HUES6 (cell line): ENCODE measurements at regions not wholly inside any gene's neighbourhood (a gene's known extent, or its start where the extent isn't known, plus 50 kb on each side); places are given as distances from the start of the nearest gene placed in this dataset.
"Not testable (repeated sequence)": the region's sequence is repeated elsewhere in the genome, so short reads cannot be mapped to it uniquely, and the experiment has no call there.

ENCODE experiments used
- H3K27ac ChIP-seq: 2 replicates; pipeline ENCODE4 v1.7.0; 2013; ENCODE audit warnings: low read depth, mild to moderate bottlenecking, low read length, inconsistent platforms
- H3K27me3 ChIP-seq: 2 replicates; pipeline ENCODE4 v1.6.1; 2013; ENCODE audit warnings: low read length; ENCODE audit not compliant: control insufficient read depth, insufficient read depth
- H3K36me3 ChIP-seq: 2 replicates; pipeline ENCODE4 v1.6.1; 2013; ENCODE audit warnings: low read length; ENCODE audit not compliant: control insufficient read depth, insufficient read depth
- H3K4me1 ChIP-seq: 2 replicates; pipeline ENCODE4 v1.6.1; 2013; ENCODE audit warnings: low read length; ENCODE audit not compliant: control insufficient read depth, insufficient read depth
- H3K4me3 ChIP-seq: 2 replicates; pipeline ENCODE4 v1.5.1; 2013; ENCODE audit warnings: low read depth, low read length
- H3K9ac ChIP-seq: one replicate; pipeline ENCODE4 v1.6.1; 2013; ENCODE audit warnings: mild to moderate bottlenecking, low read length
- H3K9me3 ChIP-seq: 2 replicates; pipeline ENCODE4 v1.6.1; 2013; ENCODE audit warnings: low read depth, low read length; ENCODE audit not compliant: control insufficient read depth, insufficient read depth

DNA sequence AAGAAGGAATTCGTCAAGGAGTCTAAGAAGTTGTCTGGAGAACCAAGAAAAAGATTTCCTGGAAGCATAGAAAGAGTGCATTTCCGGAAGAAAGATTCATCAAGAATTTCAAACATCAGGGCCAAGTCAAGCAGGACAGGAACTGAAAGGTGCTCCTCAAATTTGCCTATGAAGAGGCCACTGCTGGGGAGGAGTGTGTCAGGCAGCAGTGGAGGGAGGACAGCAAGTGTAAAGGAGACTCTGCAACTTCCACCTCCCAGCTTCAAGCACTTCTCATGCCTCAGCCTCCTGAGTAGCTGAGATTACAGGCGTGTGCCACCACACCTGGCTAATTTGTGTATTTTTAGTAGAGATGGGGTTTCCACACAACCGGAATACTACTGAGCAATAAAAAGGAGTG lies 105.8 kb upstream of the PLEKHM1 start:
- H3K4me1 ChIP-seq, H3K9me3 ChIP-seq, H3K9ac ChIP-seq, H3K27me3 ChIP-seq, H3K36me3 ChIP-seq, H3K4me3 ChIP-seq, H3K27ac ChIP-seq: not testable (repeated sequence)

DNA sequence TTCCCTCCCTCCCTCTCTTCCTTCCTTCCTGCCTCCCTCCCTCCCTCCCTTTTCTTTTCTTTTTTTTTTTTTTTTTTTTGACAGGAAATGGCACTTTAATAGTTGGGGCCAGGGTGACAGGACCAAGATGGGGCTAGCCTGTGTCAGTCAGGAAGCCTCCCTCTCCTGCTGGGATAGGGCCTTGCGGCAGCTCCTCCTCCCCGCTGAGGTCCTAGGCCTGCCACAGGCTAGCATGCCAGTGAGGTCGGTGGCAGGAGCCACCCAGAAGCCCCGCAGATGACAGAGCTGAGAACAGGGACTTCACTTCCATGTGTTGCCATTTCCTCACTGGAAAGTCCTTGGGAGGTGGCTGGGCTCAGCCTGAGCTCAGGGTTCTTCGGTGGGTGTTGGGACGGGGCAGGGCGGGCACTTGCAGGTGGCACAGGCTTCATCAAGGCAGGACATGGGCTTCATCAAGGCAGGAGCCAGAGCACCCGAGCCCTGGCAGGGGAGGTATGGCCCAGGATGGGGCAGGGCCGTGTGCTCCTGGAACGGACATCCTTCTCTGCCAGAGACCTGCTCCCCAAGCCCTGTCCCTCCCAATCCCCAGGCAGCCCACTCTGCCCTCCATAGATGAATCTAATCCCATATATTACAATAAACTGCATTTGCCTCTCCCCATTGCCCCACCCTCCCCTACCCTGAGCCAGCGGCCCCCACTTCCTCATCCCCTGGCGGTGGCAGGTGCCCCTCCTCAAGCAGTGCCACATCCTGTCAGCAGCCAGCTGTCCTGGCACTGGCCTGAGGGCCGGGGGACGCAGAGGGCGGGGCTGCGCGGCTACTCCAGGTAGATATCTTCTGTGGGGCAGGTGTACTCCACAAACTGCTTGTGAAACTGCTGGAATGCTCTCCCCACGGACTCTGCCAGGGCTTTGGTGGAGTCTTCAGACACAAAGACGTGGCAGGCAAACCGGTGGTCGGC lies 109.8 kb upstream of the PLEKHM1 start:
- not testable (repeated sequence) for H3K27me3 ChIP-seq, H3K9me3 ChIP-seq, H3K9ac ChIP-seq, H3K27ac ChIP-seq, H3K4me3 ChIP-seq, H3K4me1 ChIP-seq, H3K36me3 ChIP-seq

DNA sequence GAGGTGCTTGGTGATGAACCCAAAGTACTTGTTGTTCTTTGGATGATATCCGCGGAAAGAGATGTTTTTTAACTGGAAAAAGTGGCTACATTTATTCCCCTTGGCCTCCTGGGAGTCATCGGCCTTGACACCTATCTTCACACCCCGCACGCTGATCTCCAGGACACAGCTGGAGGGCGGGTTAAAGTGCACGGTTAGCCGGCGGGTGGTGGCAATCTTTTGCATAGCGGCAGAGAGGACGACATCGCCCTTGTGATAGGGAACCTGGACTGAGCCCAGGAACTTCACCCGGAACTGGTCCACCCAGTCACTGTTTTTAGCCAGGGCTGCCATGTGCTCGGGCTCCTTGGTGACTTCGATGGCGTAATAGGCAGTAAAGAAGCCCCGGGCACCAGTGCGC lies 110.5 kb upstream of the PLEKHM1 start:
- not testable (repeated sequence) for H3K4me3 ChIP-seq, H3K4me1 ChIP-seq, H3K9me3 ChIP-seq, H3K27ac ChIP-seq, H3K36me3 ChIP-seq, H3K27me3 ChIP-seq, H3K9ac ChIP-seq

DNA sequence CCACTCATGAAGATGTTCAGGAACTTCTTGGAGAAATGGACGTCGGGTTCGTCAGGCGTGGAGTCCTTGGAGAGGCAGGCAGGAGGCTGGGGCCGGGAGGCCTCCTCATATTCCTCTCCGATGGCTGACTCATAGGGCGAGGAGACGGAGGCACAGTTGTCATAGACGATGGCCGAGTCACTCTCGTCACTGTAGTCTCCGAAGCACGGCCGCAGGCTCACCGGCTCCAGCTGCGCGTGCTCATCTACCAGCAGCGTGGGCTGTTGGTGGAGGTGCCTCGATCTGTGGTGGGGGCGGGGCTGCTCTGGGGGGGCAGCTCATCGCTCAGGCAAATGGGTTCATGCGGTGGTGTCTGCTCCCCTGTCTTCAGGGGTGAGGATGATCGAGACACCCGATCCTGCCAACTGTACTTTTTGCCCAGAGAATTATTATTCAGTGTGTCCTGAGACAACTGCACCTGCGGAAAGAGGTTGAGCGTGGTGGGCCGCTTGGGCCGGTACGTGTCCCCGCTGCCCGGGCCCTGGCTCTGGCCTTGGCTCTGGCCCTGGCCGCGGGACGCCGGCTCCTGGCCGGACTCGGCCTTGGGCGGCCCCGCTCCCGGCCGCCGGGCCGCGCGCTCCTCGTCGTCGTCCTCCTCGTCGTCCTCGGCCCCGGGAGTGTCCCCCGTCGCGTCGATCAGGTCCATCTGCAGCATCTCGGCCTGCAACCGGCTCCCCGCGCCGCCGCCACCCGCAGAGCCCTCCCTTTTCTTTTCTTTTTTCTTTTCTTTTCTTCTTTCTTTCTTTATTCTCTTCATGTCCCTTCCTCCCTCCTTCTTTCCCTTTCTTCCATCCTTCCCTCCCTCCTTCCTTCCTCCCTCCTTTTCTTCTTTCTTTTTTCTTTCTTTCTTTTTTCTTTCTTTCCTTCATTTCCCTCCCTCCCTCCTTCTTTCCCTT lies 111.4 kb upstream of the PLEKHM1 start:
- H3K4me1 ChIP-seq, H3K27ac ChIP-seq, H3K36me3 ChIP-seq, H3K4me3 ChIP-seq, H3K9ac ChIP-seq, H3K27me3 ChIP-seq, H3K9me3 ChIP-seq: not testable (repeated sequence)

DNA sequence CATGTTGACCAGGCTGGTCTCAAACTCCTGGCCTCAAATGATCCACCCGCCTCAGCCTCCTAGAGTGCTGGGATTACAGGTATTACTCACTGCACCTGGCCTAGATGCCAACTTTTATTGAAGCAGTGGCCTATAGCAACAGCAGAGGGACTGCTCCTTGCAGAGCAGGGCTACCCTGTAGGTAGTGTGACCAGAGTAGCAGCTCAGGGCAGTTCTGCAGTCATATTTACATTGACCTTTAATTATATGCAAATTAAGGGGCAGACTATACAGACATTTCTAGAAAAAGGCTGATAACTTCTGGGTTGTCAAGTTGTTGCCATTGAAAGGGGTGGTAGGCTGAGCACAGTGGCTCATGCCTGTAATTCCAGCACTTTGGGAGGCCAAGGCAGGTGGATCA lies 115.2 kb upstream of the PLEKHM1 start:
- not testable (repeated sequence) for H3K4me1 ChIP-seq, H3K27ac ChIP-seq, H3K36me3 ChIP-seq, H3K9me3 ChIP-seq, H3K27me3 ChIP-seq, H3K9ac ChIP-seq, H3K4me3 ChIP-seq

DNA sequence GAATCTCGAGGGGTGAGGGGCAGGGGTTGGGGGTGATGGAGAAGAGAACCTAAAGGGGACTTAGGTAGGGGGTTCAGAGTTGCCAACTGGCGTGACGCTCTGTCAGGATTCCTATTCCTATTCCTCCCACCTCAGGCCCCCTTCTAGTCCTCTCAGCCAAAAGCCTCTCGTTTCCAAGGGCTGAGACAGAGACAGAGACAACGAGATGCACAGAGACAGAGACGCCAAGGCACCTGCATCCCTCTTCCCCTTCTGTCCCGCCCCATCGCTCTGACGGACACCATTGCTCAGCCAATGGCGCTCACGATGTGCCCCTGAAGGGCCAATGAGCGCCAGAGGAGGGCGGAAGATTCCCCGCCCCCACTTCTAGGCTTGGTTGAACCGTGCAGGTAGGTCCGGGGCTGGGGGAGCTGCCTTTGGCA lies 129.5 kb upstream of the PLEKHM1 start:
- not testable (repeated sequence) for H3K27ac ChIP-seq, H3K27me3 ChIP-seq, H3K36me3 ChIP-seq, H3K4me1 ChIP-seq, H3K9ac ChIP-seq, H3K9me3 ChIP-seq
- peak overlapping the region; percentile 36; the same call in 1 of the 2 replicates for H3K4me3 ChIP-seq

DNA sequence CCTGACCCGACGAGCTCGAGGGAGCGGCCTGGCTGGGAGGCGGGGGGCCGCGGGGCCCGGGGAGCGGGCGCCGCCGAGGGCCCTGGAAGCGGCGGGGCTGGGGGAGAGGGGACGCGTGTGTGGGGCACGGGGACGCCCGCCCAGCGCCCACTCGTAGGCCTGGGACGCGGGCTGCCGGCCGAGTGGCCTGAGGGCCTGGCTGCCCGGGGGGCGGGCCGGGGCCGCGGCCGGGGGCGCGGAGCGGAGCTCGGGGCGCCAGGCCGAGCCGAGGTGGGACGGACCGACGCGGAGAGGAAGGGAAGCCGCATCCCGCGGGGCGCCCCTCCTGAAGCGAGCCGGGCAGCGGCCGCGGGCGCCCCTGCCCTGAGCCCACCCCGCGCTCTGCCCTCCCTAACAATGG lies 129.9 kb upstream of the PLEKHM1 start:
- not testable (repeated sequence) for H3K4me1 ChIP-seq, H3K27me3 ChIP-seq, H3K9me3 ChIP-seq, H3K27ac ChIP-seq, H3K9ac ChIP-seq, H3K36me3 ChIP-seq
- peak overlapping the region; percentile 36; the same call in 1 of the 2 replicates for H3K4me3 ChIP-seq

DNA sequence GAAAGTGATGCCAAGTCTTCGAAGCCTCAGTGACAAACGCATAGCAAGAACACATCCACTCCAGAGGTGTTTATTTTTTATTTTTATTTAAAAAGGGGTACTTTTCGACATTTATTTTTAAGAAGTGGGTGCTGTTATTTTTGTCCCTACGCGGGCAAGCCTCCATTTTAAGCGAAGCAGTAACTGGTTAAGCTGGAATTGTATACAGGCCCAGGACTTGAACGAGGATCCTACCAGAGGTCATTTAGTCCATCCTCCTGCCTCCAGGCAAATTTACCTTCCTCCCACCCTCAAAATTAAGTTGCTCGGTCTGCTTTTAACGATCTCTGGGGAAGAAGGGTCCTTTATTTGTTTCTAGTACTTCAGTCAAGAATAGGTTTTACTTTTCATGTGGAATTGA lies 130.6 kb upstream of the PLEKHM1 start:
- not testable (repeated sequence) for H3K9me3 ChIP-seq, H3K36me3 ChIP-seq
- peak overlapping the region; percentile 40 for H3K4me3 ChIP-seq

DNA sequence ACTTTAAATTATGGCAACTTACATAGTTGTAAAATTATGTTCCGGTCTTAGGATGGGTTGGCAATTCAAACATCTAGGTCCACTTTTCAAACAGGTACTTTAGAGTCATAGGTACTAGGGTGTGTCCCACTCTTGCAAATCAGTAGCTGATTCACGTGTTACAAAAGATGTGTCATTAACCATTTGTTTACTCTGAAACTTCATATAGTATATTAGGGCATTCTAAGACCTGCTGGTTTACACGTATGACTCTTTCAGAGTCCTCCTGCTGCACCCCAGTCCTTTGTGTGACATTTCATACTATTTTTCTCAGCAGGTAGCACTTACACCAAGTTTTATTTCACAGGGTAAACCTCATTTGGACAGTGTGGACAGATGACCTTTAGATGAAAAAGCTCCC lies 131.8 kb upstream of the PLEKHM1 start:
- H3K36me3 ChIP-seq, H3K4me3 ChIP-seq, H3K4me1 ChIP-seq, H3K9me3 ChIP-seq, H3K27ac ChIP-seq, H3K27me3 ChIP-seq, H3K9ac ChIP-seq: not testable (repeated sequence)

More for the DNA sequence above, 130.6 kb upstream of the PLEKHM1 start:
- H3K27me3 ChIP-seq, H3K27ac ChIP-seq, H3K4me1 ChIP-seq, H3K9ac ChIP-seq: not testable (repeated sequence)

DNA sequence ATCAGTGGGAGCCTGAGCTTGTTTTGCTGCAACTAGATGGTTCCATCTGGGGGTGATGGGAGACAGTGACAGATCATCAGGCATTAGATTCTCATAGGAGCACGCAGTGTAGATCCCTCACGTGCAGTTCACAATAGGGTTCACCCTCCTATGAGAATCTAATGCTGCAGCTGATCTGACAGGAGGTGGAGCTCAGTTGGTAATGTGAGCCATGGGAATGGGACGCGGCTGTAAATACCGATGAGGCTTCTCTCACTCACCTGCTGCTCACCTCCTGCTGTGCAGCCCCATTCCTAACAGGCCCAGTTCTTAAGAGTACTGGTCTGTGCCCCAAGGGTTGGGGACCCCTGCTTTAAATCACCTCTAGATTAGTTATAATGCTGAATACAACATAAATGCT lies 137.5 kb upstream of the PLEKHM1 start:
- H3K36me3 ChIP-seq = peaks cover 53% of the 10 kb centered on the region
- no peaks in the 10 kb centered on the region for H3K4me1 ChIP-seq
- H3K27ac ChIP-seq = no peak overlapping the region
- H3K9ac ChIP-seq = no peak overlapping the region
- H3K27me3 ChIP-seq = no peaks in the 10 kb centered on the region
- H3K4me3 ChIP-seq = no peak overlapping the region
- H3K9me3 ChIP-seq = no peaks in the 10 kb centered on the region

DNA sequence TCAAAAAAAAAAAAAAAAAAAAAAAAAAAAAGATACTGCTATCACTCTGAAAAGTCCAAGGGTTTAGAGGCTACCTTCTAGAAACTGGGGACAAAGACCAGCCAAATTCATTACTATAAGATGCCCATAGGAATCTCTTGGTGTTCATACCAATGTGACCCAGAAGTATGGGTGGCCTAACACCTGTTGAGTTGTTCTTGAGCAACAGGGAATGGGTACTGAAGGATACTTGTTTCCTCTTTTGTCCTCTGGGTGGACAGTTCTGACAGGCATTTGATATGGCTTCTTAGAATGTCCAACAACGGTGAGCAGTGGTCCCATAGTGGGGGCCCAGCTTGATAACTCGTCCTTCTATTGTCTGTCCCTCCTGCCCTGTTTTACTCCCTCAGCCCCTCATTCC lies 141.4 kb upstream of the PLEKHM1 start:
- Histone ChIP-seq H3K4me1 (no peaks in the 10 kb centered on the region), H3K9ac (no peak overlapping the region), H3K27me3 (no peaks in the 10 kb centered on the region), H3K36me3 (peaks cover 78% of the 10 kb centered on the region), H3K9me3 (no peaks in the 10 kb centered on the region), H3K27ac (no peak overlapping the region), H3K4me3 (no peak overlapping the region)
